K562 (cell line): ENCODE measurements at regions not wholly inside any gene's neighbourhood (a gene's known extent, or its start where the extent isn't known, plus 50 kb on each side); places are given as distances from the start of the nearest gene placed in this dataset.

Experiments used
- TF ChIP-seq, protein P1 (sequence below): fragments of 200-600 bp; sonication (generic); IDR thresholded peaks from one replicate; pipeline ENCODE4 v1.6.1; 2012; ENCODE audit warnings: mild to moderate bottlenecking, low read depth, low read length, inconsistent platforms

DNA sequence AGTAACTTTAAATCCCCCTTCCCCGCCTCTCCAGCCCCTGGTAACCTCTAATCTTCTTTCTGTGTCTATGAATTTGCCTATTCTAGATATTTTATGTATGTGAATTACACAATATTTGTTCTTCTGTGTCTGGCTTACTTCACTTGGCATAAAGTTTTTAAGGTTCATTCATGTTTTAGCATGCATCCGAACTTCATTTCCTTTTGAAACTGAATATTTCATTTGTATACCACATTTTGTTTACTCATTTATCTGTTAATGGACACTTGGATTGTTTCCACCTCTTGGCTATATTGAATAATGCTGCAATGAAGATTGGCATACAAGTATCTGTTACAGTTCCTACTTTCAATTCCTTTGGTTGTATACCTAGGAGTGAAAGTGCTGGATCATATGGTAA is 205.3 kb downstream of the TM2D1 start (continued):
- TF ChIP-seq, protein P1, sequence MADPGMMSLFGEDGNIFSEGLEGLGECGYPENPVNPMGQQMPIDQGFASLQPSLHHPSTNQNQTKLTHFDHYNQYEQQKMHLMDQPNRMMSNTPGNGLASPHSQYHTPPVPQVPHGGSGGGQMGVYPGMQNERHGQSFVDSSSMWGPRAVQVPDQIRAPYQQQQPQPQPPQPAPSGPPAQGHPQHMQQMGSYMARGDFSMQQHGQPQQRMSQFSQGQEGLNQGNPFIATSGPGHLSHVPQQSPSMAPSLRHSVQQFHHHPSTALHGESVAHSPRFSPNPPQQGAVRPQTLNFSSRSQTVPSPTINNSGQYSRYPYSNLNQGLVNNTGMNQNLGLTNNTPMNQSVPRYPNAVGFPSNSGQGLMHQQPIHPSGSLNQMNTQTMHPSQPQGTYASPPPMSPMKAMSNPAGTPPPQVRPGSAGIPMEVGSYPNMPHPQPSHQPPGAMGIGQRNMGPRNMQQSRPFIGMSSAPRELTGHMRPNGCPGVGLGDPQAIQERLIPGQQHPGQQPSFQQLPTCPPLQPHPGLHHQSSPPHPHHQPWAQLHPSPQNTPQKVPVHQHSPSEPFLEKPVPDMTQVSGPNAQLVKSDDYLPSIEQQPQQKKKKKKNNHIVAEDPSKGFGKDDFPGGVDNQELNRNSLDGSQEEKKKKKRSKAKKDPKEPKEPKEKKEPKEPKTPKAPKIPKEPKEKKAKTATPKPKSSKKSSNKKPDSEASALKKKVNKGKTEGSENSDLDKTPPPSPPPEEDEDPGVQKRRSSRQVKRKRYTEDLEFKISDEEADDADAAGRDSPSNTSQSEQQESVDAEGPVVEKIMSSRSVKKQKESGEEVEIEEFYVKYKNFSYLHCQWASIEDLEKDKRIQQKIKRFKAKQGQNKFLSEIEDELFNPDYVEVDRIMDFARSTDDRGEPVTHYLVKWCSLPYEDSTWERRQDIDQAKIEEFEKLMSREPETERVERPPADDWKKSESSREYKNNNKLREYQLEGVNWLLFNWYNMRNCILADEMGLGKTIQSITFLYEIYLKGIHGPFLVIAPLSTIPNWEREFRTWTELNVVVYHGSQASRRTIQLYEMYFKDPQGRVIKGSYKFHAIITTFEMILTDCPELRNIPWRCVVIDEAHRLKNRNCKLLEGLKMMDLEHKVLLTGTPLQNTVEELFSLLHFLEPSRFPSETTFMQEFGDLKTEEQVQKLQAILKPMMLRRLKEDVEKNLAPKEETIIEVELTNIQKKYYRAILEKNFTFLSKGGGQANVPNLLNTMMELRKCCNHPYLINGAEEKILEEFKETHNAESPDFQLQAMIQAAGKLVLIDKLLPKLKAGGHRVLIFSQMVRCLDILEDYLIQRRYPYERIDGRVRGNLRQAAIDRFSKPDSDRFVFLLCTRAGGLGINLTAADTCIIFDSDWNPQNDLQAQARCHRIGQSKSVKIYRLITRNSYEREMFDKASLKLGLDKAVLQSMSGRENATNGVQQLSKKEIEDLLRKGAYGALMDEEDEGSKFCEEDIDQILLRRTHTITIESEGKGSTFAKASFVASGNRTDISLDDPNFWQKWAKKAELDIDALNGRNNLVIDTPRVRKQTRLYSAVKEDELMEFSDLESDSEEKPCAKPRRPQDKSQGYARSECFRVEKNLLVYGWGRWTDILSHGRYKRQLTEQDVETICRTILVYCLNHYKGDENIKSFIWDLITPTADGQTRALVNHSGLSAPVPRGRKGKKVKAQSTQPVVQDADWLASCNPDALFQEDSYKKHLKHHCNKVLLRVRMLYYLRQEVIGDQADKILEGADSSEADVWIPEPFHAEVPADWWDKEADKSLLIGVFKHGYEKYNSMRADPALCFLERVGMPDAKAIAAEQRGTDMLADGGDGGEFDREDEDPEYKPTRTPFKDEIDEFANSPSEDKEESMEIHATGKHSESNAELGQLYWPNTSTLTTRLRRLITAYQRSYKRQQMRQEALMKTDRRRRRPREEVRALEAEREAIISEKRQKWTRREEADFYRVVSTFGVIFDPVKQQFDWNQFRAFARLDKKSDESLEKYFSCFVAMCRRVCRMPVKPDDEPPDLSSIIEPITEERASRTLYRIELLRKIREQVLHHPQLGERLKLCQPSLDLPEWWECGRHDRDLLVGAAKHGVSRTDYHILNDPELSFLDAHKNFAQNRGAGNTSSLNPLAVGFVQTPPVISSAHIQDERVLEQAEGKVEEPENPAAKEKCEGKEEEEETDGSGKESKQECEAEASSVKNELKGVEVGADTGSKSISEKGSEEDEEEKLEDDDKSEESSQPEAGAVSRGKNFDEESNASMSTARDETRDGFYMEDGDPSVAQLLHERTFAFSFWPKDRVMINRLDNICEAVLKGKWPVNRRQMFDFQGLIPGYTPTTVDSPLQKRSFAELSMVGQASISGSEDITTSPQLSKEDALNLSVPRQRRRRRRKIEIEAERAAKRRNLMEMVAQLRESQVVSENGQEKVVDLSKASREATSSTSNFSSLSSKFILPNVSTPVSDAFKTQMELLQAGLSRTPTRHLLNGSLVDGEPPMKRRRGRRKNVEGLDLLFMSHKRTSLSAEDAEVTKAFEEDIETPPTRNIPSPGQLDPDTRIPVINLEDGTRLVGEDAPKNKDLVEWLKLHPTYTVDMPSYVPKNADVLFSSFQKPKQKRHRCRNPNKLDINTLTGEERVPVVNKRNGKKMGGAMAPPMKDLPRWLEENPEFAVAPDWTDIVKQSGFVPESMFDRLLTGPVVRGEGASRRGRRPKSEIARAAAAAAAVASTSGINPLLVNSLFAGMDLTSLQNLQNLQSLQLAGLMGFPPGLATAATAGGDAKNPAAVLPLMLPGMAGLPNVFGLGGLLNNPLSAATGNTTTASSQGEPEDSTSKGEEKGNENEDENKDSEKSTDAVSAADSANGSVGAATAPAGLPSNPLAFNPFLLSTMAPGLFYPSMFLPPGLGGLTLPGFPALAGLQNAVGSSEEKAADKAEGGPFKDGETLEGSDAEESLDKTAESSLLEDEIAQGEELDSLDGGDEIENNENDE: no peak
- TF ChIP-seq, all 486 proteins: peak for 0
